GM18517 (cell line): ENCODE measurements at regions not wholly inside any gene's neighbourhood (a gene's known extent, or its start where the extent isn't known, plus 50 kb on each side); places are given as distances from the start of the nearest gene placed in this dataset.
"Not testable (repeated sequence)": the region's sequence is repeated elsewhere in the genome, so short reads cannot be mapped to it uniquely, and the experiment has no call there.

Experiments
- ATAC-seq: cut with Tn5 transposase; IDR thresholded peaks from one replicate; pipeline ENCODE4 v1.9.1; 2021; ENCODE audit warnings: mild to moderate bottlenecking, moderate library complexity; ENCODE audit not compliant: unreplicated experiment

GRCh38 chr14:39734306-39734705 is 302.1 kb upstream of the FBXO33 start:
- no peak for ATAC-seq

GRCh38 chr14:39733741-39734140 is 301.5 kb upstream of the FBXO33 start:
- no peak for ATAC-seq

DNA sequence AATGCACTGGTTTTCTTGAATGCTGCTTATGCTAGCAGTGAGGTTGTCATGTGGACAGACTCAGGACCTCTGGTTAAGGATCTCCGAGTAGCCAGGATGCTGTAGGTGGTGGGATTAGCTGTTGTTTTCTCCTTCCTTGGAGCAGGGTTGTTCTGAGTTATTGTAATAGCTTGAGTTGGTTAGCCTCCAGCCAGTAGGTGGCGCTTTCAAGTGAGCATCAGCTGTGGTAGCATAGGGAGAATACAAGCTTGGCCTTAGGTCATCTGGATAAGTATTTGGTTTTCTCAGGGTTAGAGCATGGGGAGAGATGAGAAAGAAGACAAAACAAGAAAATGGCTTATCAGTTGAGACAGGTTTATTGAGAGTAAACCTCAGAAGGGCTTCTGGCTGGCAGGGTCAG is 299.7 kb upstream of the FBXO33 start:
- ATAC-seq: no peak

GRCh38 chr14:39726563-39726962 is 294.3 kb upstream of the FBXO33 start:
- ATAC-seq: no peak

DNA sequence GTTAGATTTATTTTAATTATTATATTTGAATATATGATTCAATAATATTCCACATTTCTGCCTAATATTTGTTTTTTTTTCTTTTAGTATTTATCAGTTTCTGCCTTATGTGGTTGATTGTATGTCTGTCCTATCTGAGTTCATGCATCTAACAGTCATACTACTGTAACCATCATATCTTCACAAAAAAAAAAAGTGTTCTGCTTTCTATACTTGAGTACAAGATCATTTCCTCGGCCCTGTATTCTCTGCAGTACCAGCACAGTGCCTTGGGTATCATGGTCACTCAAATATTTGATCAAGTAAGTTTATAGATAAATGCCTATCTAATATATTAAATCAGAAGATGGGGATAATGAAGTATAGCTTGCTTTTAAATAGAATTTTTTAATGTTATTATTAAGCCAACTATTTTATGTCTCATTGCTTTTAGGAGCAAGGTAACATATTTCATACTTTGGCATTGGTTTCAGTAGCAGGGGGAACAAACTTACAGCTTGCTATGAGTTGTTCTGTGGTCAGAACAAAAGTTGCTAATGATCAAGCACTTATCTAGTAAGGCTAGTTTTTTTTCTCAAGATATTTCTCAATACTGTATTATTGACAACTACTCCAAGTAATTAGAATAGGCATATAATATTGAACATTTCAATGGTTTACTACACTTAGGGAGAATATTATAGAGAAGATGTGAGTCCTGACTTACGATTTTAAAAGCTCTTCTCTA is 290.5 kb upstream of the FBXO33 start:
- no peak for ATAC-seq

DNA sequence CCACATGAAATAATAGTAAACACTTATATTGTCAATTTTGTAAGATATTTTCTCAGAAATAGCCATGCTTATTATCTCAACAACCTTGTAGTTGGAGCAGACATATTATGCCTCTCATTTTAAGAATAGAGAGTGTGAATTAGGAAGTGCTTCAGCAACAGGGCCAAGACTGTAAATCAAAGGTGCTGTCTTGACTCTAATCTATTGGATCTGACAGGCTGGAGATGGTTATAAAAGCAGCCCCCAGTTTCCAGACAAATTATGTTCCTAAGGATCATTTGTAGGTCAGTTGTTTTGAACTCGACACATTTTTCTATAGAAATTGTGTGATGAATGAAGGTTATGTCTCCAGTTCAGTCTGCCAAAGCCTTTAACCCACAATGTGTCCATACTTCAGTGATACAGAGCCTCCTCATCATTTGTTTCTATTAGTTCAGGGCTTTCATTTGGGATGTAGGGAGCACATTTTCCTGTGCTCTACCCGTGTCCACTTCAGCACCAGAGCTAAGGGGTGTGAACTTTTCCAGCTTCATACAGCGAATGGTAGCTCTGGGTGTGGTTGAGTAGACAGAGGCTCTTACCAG is 284.8 kb upstream of the FBXO33 start:
- no peak for ATAC-seq

DNA sequence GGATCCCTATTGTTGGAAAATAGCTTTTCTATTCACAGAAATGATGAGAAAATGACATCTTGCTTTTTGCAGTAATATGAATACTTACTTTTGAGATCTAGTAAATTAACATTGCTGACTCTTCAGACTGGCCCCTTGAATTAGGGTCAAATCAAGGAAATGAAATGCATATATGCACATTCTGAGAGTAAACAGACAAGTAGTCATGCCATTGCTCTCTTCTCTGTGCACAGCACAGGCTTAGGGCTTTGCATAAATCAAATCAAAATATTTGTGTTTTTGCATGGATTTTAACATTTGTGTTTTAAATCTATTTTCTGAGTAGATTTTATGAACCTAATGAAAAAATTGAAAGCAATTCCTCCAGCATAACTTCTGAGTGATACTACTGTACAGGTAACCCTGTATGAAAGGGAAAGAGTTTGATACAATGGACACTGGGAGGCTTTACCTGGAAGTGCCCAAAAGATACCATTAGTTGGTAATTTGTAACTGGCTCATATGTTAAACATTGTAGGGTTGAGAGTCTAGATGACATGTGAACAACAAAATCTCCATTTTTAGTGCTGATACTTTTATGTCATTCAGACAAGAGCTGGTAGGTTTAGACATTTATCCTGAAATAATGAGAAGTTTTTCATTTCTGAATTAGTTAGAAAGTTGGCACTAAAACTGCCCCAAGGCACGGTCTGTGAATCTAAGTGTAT is 280.2 kb upstream of the FBXO33 start:
- no peak for ATAC-seq

DNA sequence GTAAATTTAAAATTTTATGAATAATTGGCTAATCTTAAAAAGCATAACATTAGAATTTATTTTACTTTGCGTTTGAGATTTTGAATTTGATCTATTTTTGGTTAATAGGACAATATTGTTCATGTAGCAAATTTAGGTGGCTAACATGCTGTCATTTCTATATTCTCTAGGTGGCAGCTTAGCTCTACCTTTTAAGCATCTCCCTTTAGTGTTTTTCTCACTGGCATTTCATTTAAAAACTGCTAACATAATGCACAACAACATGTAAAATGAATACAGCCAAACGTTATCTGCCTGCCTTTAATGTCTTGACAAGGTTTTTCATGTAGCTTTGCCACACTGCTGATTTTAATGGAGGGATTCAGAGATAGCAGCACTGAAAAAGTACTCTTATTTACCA is 272.4 kb upstream of the FBXO33 start:
- no peak for ATAC-seq

DNA sequence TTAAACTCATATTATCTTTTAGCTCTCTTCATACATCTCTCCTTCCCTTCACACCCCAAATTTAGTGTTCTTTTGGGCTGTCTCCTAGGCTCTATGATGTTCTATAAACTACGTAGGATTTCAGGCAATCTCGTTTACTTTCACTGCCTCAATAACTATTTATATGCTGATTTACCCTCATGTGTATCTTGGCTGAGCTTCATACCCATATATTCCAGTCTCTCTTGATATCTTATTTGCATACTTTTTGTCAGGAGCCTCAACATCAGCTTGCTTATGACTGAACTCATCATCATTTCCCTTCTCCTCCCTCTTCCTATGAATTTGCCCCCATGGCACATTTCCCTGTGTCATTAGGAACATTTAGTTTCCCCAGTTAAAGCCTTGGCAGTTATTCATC is 262.1 kb upstream of the FBXO33 start:
- no peak for ATAC-seq

GRCh38 chr14:39683691-39684260 is 251.5 kb upstream of the FBXO33 start:
- no peak for ATAC-seq

GRCh38 chr14:39682582-39682981 is 250.3 kb upstream of the FBXO33 start:
- no peak for ATAC-seq

GRCh38 chr14:39681782-39682399 is 249.7 kb upstream of the FBXO33 start:
- ATAC-seq: no peak

DNA sequence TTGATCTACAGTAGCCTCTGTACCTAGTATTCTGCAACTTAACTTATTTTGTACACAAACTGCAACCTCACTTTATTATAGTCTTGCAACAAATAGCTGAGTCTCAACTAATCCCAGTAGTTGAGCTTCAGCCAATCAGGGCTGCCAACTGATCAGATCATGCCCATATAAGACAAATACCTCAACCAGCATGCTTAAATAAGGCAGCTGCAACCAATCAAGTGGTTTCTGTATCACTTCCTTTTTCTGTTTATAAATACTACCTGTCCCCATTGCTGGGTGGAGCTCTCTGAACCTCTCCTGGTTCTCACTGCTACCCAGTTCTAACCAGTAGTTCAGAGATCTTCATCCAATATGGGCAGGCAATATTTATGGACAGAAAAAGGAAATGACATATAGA is 248.5 kb upstream of the FBXO33 start:
- peak; percentile 73 for ATAC-seq

GRCh38 chr14:39673734-39674133 is 241.5 kb upstream of the FBXO33 start:
- ATAC-seq: no peak

- no peak for ATAC-seq
Measured at GRCh38 chr14:39673270-39673711, 241.1 kb upstream of the FBXO33 start.

DNA sequence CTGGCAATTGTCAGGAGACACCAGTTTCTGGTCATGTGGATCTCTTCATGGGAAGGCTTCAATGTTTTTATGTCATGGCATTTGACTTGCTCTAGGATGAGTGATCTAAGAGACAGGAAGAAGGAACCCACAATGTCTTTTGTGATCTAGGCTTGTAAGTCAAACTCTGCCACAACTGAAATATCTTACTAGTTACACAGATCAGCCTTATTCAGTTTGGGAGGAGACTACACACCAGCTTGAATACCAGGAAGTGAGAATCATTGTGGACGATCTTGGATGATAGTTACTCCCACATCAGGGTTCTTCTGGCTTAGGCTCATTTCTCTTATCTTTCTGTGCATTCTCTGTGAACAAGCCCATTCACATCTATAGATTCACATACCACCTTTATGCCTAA is 236.2 kb upstream of the FBXO33 start:
- no peak for ATAC-seq

- ATAC-seq: no peak
Measured at GRCh38 chr14:39666386-39666785, 234.2 kb upstream of the FBXO33 start.

DNA sequence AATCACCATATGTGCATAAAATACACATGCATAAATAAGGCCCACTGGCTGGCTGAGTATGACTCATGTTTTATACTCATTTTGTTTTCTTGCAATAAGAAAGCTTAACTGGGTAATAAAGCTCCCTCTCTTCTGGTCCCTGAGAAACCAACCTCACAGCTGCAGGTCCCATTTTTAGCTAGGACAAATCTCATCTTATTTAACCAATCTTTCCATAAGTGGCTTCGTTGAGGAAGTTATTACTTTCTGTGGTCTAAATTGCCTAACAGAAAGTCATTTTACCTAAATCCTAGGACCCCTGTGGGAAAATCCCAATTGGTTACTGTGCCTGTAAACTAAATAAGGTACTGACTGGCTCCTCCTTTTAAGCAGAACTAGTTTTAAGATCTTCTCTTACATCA is 232.8 kb upstream of the FBXO33 start:
- ATAC-seq: no peak

DNA sequence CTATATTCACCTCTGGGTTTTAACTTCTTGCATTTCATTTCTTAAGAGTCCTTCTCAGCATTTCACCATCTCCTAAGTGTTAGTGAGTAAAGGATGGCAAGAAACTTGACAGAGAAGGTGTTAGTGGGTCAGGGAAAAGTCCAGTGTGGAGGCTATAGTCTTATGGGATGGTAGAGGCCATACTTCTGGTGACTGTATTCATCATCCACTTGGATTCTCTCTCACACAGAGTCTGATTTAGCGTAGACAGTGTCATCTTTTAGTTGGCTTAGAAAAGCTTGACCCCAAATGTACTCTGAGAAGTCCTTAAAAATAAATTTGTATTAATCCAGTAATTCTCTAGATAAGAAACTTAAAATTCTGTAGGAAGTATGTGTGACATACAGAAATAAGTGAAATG is 232.4 kb upstream of the FBXO33 start:
- ATAC-seq: no peak

DNA sequence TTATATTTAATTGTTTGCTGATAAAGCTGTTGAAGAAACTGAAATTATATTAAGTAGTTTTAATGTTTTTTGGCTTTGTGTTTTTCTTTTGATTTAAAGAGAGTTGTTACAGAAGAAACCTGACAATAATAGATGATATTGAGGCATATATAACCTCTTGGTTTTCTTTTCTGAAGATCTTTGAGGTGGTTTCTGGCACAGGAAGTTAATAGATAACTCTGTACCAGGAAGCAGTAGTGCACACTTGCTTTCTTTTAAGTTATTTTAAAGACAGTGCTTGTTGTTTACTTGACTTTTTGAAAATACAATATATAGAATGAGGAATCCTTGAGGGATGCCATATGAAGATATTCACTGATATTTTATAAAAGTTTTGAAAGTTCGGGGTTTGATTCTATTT is 209.0 kb upstream of the FBXO33 start:
- ATAC-seq: no peak

- not testable (repeated sequence) for ATAC-seq
Measured at GRCh38 chr14:39639009-39639408, 206.8 kb upstream of the FBXO33 start.
